GM12878 (cell line): ENCODE measurements at regions not wholly inside any gene's neighbourhood (a gene's known extent, or its start where the extent isn't known, plus 50 kb on each side); places are given as distances from the start of the nearest gene placed in this dataset.

Experiments used
- ATAC-seq: fragments of 200-7000 bp; cut with Tn5 transposase; 3 replicates; pipeline ENCODE4 v1.9.1; 2020; ENCODE audit warnings: mild to moderate bottlenecking, moderate library complexity
- BruUV-seq: library from RNA; stranded (reverse); fragments of 400-500 nt; replicated peaks from 2 replicates; lab custom pipeline; 2021; lab: Mats Ljungman, UMichigan
- CTCF ChIA-PET: fragments of 300-600 bp; sonication (Branson Sonifier 250); formaldehyde crosslinking; extraction: SDS; loops from one replicate; lab custom pipeline; 2021; ENCODE audit warnings: inconsistent platforms; lab: Yijun Ruan, JAX
- POLR2A ChIA-PET: fragments of 350-600 bp; formaldehyde crosslinking; extraction: SDS; loops from one replicate; lab custom pipeline; 2021; ENCODE audit warnings: inconsistent platforms; lab: Charles Lee
- RAD21 ChIA-PET: fragments of 300-600 bp; sonication (Branson Sonifier 250); formaldehyde crosslinking; loops from one replicate; lab custom pipeline; 2023; ENCODE audit warnings: antibody characterized with exemption; ENCODE audit not compliant: unreplicated experiment; lab: Charles Lee
- SMC1A ChIA-PET: fragments of 300-600 bp; sonication (Branson Sonifier 250); formaldehyde crosslinking; loops from one replicate; lab custom pipeline; 2023; ENCODE audit not compliant: unreplicated experiment, uncharacterized antibody; lab: Charles Lee
- DNase-seq: peaks from one replicate; pipeline ENCODE4 v3.0.0-alpha.2; 2011; ENCODE audit warnings: low read depth, low spot score
- FAIRE-seq: peaks from 3 replicates; lab custom pipeline; 2011; peaks lifted over from hg19 to GRCh38; lab: Jason Lieb, UNC
- H2AFZ ChIP-seq: 2 replicates; pipeline ENCODE4 v1.6.0; 2011; ENCODE audit warnings: low read depth, low read length, control low read depth; ENCODE audit not compliant: control insufficient read depth
- H3K27ac ChIP-seq: 2 replicates; pipeline ENCODE4 v1.5.1; 2011; ENCODE audit warnings: control low read depth; ENCODE audit not compliant: control insufficient read depth, insufficient read depth
- H3K27me3 ChIP-seq, 2 experiments: replicated peaks in 1 of 2; 2 replicates each; pipeline versions ENCODE4 v1.6.0 to v1.6.1; 2011; ENCODE audit warnings: low read length in 1 of 2; ENCODE audit not compliant: control insufficient read depth in 2 of 2, insufficient read depth in 2 of 2
- H3K36me3 ChIP-seq, 2 experiments: 2 replicates each; pipeline ENCODE4 v1.5.1; 2011; ENCODE audit warnings: low read length in 1 of 2; ENCODE audit not compliant: control insufficient read depth in 2 of 2, insufficient read depth in 2 of 2
- H3K4me1 ChIP-seq: 2 replicates; pipeline ENCODE4 v1.6.1; 2011; ENCODE audit warnings: mild to moderate bottlenecking, low read length, moderate library complexity, mixed read lengths; ENCODE audit not compliant: control insufficient read depth, insufficient read depth
- H3K4me2 ChIP-seq: 2 replicates; pipeline ENCODE4 v1.6.0; 2011; ENCODE audit warnings: control low read depth; ENCODE audit not compliant: control insufficient read depth, insufficient read depth
- H3K4me3 ChIP-seq: fragments of 200-600 bp; sonication (generic); 2 replicates; pipeline ENCODE4 v1.5.1; 2016
- H3K79me2 ChIP-seq: 2 replicates; pipeline ENCODE4 v1.6.0; 2011; ENCODE audit warnings: low read length; ENCODE audit not compliant: control insufficient read depth, insufficient read depth
- H3K9ac ChIP-seq: 2 replicates; pipeline ENCODE4 v1.8.0; 2011; ENCODE audit warnings: low read length, control low read depth, mixed read lengths; ENCODE audit not compliant: control insufficient read depth, insufficient read depth
- H3K9me3 ChIP-seq: replicated peaks from 3 replicates; pipeline ENCODE4 v1.5.1; 2011; ENCODE audit warnings: mild to moderate bottlenecking, low read length; ENCODE audit not compliant: control insufficient read depth, insufficient read depth
- H4K20me1 ChIP-seq: 2 replicates; pipeline ENCODE4 v1.6.0; 2011; ENCODE audit not compliant: control insufficient read depth, insufficient read depth
- BRCA1 ChIP-seq: IDR thresholded peaks from 2 replicates; pipeline ENCODE4 v1.6.1; 2011; ENCODE audit warnings: low read depth, low read length, improper control_type of control experiment
- CEBPB ChIP-seq, 2 experiments: fragments of 150-350 bp in 1 of 2; IDR thresholded peaks; 2 replicates each; pipeline ENCODE4 v1.6.1; 2012 to 2014; ENCODE audit warnings: low read depth in 2 of 2, low read length in 2 of 2, borderline replicate concordance in 1 of 2, inconsistent platforms in 1 of 2
- CEBPZ ChIP-seq: fragments of 150-350 bp; IDR thresholded peaks from 2 replicates; pipeline ENCODE4 v1.6.1; 2016; ENCODE audit warnings: low read depth, low read length
- HCFC1 ChIP-seq: fragments of 150-350 bp; IDR thresholded peaks from 2 replicates; pipeline ENCODE4 v1.6.1; 2014; ENCODE audit warnings: low read length
- JUNB ChIP-seq: IDR thresholded peaks from 2 replicates; pipeline ENCODE4 v1.6.1; 2016; ENCODE audit warnings: antibody characterized with exemption, mild to moderate bottlenecking
- NFXL1 ChIP-seq: fragments of 450-650 bp; IDR thresholded peaks from 2 replicates; pipeline ENCODE4 v1.6.1; 2017; ENCODE audit warnings: antibody characterized with exemption, mild to moderate bottlenecking, borderline replicate concordance
- POU2F2 ChIP-seq: IDR thresholded peaks from 3 replicates; pipeline ENCODE4 v1.6.1; 2011; ENCODE audit warnings: low read depth, mild to moderate bottlenecking, low read length, borderline replicate concordance
- RAD21 ChIP-seq: IDR thresholded peaks from 2 replicates; pipeline ENCODE4 v1.6.1; 2011; ENCODE audit warnings: mild to moderate bottlenecking, low read depth, low read length, moderate library complexity; ENCODE audit not compliant: insufficient read depth
- SIX5 ChIP-seq: IDR thresholded peaks from 2 replicates; pipeline ENCODE4 v1.6.1; 2011; ENCODE audit warnings: mild to moderate bottlenecking, low read depth, low read length, moderate library complexity; ENCODE audit not compliant: severe bottlenecking
- SMAD1 ChIP-seq: fragments of 450-650 bp; IDR thresholded peaks from 2 replicates; pipeline ENCODE4 v1.6.1; 2018; ENCODE audit warnings: mild to moderate bottlenecking, low read depth; ENCODE audit not compliant: partially characterized antibody
- SMC3 ChIP-seq: IDR thresholded peaks from 2 replicates; pipeline ENCODE4 v1.6.1; 2011; ENCODE audit warnings: low read length, improper control_type of control experiment, borderline replicate concordance
- WGBS: methylation state at CpG from one replicate; pipeline ENCODE4 v1.1.6; 2016; ENCODE audit warnings: low lambda C conversion rate; ENCODE audit not compliant: insufficient replicate concordance, insufficient coverage; ENCODE audit errors: missing lambda C conversion rate; 5-methylcytosine and 5-hydroxymethylcytosine counted together
- in situ Hi-C: fragments of 300-500 bp; cut with MboI; formaldehyde crosslinking; loops from 9 replicates; pipeline ENCODE4 v1.14.3; 2018; ENCODE audit warnings: mixed read lengths
- intact Hi-C: fragments of 100-400 bp; cut with micrococcal nuclease; formaldehyde crosslinking; loops from one replicate; pipeline ENCODE4 v1.14.2; 2022; ENCODE audit not compliant: unreplicated experiment
- TF ChIP-seq, protein P1 (sequence below), 3 experiments: IDR thresholded peaks in 2 of 3; conservative IDR thresholded peaks in 1 of 3; 2 replicates each; pipeline ENCODE4 v1.5.1; 2011; ENCODE audit warnings: low read depth in 3 of 3, low read length in 3 of 3, mild to moderate bottlenecking in 3 of 3, control low read depth in 2 of 3, moderate library complexity in 2 of 3, inconsistent platforms in 1 of 3, mixed read lengths in 1 of 3; ENCODE audit not compliant: control insufficient read depth in 2 of 3, insufficient read depth in 1 of 3; ENCODE audit errors: extremely low read depth in 1 of 3

DNA sequence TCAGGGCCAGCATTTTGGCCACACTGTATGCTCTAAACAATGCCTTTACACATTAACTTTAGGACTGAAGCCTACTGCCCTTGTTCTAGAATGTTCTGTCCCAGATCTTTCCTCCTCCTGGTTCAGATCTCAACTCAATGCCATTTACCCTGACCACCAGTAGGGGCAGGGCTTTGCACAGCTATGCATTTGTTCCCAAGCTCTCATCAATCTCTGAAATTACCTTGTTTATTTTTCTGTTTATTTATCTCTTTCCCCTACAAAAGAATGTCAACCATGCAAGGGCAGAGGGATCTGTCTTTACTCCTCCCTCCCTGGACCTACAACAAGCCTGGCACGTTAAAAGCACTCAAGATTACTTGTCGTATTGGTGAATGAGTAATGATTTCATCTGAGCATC lies 612.9 kb downstream of the BNC2 start:
- H3K4me3 ChIP-seq, result no peak overlapping the region
- no TSS peak for BruUV-seq
- no peak for TF ChIP-seq SMAD1
- peak; percentile 15; the same call in 1 of the 2 replicates for TF ChIP-seq RAD21
- 0 out of 2 replicates have a peak, but pooled peaks have one; percentile 5 for TF ChIP-seq SMC3
- TF ChIP-seq, protein P1, sequence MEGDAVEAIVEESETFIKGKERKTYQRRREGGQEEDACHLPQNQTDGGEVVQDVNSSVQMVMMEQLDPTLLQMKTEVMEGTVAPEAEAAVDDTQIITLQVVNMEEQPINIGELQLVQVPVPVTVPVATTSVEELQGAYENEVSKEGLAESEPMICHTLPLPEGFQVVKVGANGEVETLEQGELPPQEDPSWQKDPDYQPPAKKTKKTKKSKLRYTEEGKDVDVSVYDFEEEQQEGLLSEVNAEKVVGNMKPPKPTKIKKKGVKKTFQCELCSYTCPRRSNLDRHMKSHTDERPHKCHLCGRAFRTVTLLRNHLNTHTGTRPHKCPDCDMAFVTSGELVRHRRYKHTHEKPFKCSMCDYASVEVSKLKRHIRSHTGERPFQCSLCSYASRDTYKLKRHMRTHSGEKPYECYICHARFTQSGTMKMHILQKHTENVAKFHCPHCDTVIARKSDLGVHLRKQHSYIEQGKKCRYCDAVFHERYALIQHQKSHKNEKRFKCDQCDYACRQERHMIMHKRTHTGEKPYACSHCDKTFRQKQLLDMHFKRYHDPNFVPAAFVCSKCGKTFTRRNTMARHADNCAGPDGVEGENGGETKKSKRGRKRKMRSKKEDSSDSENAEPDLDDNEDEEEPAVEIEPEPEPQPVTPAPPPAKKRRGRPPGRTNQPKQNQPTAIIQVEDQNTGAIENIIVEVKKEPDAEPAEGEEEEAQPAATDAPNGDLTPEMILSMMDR (IDR thresholded peaks at IDR 0.05 in 2 of 3, conservative IDR thresholded peaks at IDR 0.05 in 1 of 3; ENCODE audit: control insufficient read depth in 2 of 3, extremely low read depth in 1 of 3, insufficient read depth in 1 of 3, low read depth in 3 of 3, low read length in 3 of 3), result peak; percentile 22 to 38 (median 32); a peak in 3 of 6 replicates
- TF ChIP-seq, all 136 proteins: peak for 3
- intact Hi-C loops (no loop called here), in situ Hi-C loops (no loop called here)
- FAIRE-seq (no peak), ATAC-seq (peak; percentile 53), DNase-seq (no peak)
- H3K27ac ChIP-seq, result no peak overlapping the region
- no peak overlapping the region for H3K4me2 ChIP-seq
- H3K79me2 ChIP-seq, result no peaks in the 10 kb centered on the region
- H3K9me3 ChIP-seq, result no peaks in the 10 kb centered on the region
- H2AFZ ChIP-seq, result no peak overlapping the region
- ChIA-PET RAD21 (no interaction called here), POLR2A (no interaction called here), CTCF (interaction anchor here (0.7 kb wide), 1 partner anchor 9 kb away, joined by 3 read pairs; no protein-coding TSS in a partner anchor), SMC1A (interaction anchor here (1.4 kb wide), 1 partner anchor 218 kb away, joined by 3 read pairs; no protein-coding TSS in a partner anchor)
- H3K36me3 ChIP-seq, result no peaks in the 10 kb centered on the region
- no peaks in the 10 kb centered on the region for H3K27me3 ChIP-seq
- WGBS, result 29% methylated on average over 2 of the region's 2 CpGs
- H3K9ac ChIP-seq, result no peak overlapping the region
- H3K4me1 ChIP-seq, result no peaks in the 10 kb centered on the region
- H4K20me1 ChIP-seq, result no peaks in the 10 kb centered on the region

GRCh38 chr9:16258191-16258590 lies 612.3 kb downstream of the BNC2 start:
- no TSS peak for BruUV-seq
- H3K36me3 ChIP-seq, result no peaks in the 10 kb centered on the region
- TF ChIP-seq POU2F2, result no peak
- no peak for TF ChIP-seq HCFC1
- no peak for TF ChIP-seq CEBPB (IDR thresholded peaks at IDR 0.05; ENCODE audit: borderline replicate concordance in 1 of 2, low read depth in 2 of 2, low read length in 2 of 2)
- no peak for TF ChIP-seq BRCA1
- TF ChIP-seq CEBPZ, result no peak
- no peak for TF ChIP-seq JUNB
- no peak for TF ChIP-seq NFXL1
- TF ChIP-seq SIX5, result no peak
- DNase-seq (no peak), ATAC-seq (no peak), FAIRE-seq (no peak)
- CTCF ChIA-PET, result no interaction called here
- H2AFZ ChIP-seq, result no peak overlapping the region
- no peaks in the 10 kb centered on the region for H3K4me1 ChIP-seq
- no peak overlapping the region for H3K9ac ChIP-seq
- 65% methylated on average over 12 of the region's 12 CpGs for WGBS
- no peak overlapping the region for H3K4me2 ChIP-seq
- H3K9me3 ChIP-seq, result no peaks in the 10 kb centered on the region
- no peaks in the 10 kb centered on the region for H3K27me3 ChIP-seq
- no peak overlapping the region for H3K4me3 ChIP-seq
- no peaks in the 10 kb centered on the region for H4K20me1 ChIP-seq
- RAD21 ChIA-PET, result interaction anchor here (0.6 kb wide), 1 partner anchor 431 kb away, joined by 3 read pairs; no protein-coding TSS in a partner anchor
- intact Hi-C loops, result no loop called here
- SMC1A ChIA-PET, result interaction anchor here (1.4 kb wide), 1 partner anchor 218 kb away, joined by 3 read pairs; no protein-coding TSS in a partner anchor
- in situ Hi-C loops, result no loop called here
- H3K79me2 ChIP-seq, result no peaks in the 10 kb centered on the region
- H3K27ac ChIP-seq, result no peak overlapping the region
- POLR2A ChIA-PET, result no interaction called here
